Kidney epithelial cell (primary cell): ENCODE measurements at regions not wholly inside any gene's neighbourhood (a gene's known extent, or its start where the extent isn't known, plus 50 kb on each side); places are given as distances from the start of the nearest gene placed in this dataset.
"Not testable (repeated sequence)": the region's sequence is repeated elsewhere in the genome, so short reads cannot be mapped to it uniquely, and the experiment has no call there.

Experiments used
- DNase-seq: peaks from one replicate; pipeline ENCODE4 v3.0.0-alpha.2; 2010; ENCODE audit warnings: low read depth
- H3K27me3 ChIP-seq: 2 replicates; pipeline ENCODE4 v1.6.0; 2011; ENCODE audit warnings: low read length; ENCODE audit not compliant: control insufficient read depth, insufficient read depth
- H3K36me3 ChIP-seq: 2 replicates; pipeline ENCODE4 v1.5.1; 2011; ENCODE audit warnings: low read length; ENCODE audit not compliant: control insufficient read depth, insufficient read depth
- H3K4me3 ChIP-seq: 2 replicates; pipeline ENCODE4 v1.5.1; 2011; ENCODE audit warnings: low read depth, mild to moderate bottlenecking, control low read depth, low read length
- TF ChIP-seq, protein P1 (sequence below): IDR thresholded peaks from 2 replicates; pipeline ENCODE4 v1.5.1; 2011; ENCODE audit warnings: mild to moderate bottlenecking, moderate library complexity, low read length, control low read depth, inconsistent platforms; ENCODE audit not compliant: insufficient read depth, poor library complexity, severe bottlenecking

DNA sequence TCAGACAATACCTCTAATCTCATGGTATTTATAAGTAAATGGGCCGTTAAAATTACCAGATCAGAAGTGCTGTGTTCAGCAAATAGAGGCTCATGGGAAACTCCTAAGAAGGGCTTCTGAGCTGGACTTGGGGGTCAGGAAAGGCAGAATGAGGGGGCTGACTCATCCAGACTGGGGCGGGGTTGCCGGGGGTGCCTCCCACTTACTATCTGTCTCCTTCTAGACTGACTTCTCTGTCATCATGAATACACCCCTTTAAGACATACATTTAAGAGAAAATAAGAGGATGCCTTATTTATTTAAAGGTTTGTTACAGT is 96.0 kb upstream of the ERRFI1 start:
- no peaks in the 10 kb centered on the region for H3K36me3 ChIP-seq
- DNase-seq, result no peak
- H3K4me3 ChIP-seq, result no peak overlapping the region
- no peaks in the 10 kb centered on the region for H3K27me3 ChIP-seq
- TF ChIP-seq, protein P1, sequence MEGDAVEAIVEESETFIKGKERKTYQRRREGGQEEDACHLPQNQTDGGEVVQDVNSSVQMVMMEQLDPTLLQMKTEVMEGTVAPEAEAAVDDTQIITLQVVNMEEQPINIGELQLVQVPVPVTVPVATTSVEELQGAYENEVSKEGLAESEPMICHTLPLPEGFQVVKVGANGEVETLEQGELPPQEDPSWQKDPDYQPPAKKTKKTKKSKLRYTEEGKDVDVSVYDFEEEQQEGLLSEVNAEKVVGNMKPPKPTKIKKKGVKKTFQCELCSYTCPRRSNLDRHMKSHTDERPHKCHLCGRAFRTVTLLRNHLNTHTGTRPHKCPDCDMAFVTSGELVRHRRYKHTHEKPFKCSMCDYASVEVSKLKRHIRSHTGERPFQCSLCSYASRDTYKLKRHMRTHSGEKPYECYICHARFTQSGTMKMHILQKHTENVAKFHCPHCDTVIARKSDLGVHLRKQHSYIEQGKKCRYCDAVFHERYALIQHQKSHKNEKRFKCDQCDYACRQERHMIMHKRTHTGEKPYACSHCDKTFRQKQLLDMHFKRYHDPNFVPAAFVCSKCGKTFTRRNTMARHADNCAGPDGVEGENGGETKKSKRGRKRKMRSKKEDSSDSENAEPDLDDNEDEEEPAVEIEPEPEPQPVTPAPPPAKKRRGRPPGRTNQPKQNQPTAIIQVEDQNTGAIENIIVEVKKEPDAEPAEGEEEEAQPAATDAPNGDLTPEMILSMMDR, result no peak

DNA sequence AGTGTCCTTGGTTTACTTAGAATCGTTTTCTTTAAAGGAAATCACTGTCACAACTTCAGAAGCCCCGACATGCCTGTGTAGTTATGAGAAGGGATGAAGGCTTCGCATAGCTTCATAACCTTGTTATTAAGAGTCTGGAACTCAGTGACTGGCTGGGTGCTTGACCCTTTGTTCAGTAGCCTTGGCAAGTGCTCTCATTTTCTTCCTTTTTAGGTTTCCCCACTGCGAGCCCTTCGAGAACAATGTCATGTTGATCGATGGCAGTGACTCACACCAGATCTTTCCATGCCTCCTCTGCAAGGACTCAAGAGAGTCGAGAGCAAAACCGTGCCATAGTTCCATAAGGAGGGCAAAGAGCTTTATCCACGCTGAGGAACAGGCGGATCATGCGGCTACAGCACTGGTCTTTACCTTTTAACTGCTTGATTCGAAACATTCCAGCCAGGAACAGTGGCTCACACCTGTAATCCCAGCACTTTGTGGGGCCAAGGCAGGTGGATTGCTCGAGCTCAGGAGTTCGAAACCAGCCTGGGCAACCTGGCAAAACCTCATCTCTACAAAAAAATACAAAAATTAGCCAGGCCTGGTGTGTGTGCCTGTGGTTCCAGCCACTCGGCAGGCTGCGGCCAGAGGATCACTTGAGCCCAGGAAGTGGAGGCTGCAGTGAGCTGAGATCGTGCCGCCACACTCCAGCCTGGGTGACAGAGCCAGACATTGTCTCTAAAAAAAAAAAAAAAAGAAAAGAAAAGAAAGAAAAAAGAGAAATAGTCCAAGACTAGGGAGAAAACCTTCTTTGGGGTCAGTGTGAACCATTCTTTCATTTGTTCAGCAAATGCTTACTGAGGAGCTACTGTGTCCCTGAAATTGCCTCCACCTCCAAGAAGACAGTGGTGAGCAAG is 95.4 kb upstream of the ERRFI1 start:
- TF ChIP-seq, protein P1, result no peak
- Histone ChIP-seq H3K36me3 (no peaks in the 10 kb centered on the region), H3K27me3 (no peaks in the 10 kb centered on the region), H3K4me3 (no peak overlapping the region)
- peak; percentile 74 for DNase-seq

DNA sequence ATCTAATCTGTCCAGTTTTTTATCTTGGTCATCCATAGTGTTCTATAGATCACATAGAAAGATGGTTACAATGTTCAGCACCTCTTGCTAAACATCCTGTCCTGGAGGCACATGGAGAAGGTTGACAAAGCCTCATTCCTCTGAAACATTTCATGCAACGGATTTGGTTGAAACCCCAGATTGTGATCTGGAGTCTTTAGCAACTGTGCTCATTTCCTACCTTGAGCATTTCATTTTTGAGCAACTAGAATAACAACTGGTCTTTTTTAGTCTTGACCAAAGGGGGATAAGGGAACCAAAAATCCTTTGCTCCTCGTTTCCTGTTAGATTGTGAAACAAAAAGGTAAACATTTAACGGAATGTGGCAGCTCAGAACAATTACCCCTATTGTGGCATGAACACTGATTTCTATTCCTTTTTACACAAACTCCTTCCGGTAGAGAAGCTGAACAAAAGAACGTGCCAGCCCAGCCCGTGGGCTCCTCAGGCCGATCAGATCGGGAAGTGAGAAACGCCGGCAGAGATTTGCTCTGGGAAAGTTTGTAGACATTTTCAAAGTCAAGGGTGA is 94.7 kb upstream of the ERRFI1 start:
- H3K36me3 ChIP-seq, result no peaks in the 10 kb centered on the region
- no peaks in the 10 kb centered on the region for H3K27me3 ChIP-seq
- DNase-seq, result no peak
- H3K4me3 ChIP-seq, result no peak overlapping the region
- TF ChIP-seq, protein P1, result no peak

DNA sequence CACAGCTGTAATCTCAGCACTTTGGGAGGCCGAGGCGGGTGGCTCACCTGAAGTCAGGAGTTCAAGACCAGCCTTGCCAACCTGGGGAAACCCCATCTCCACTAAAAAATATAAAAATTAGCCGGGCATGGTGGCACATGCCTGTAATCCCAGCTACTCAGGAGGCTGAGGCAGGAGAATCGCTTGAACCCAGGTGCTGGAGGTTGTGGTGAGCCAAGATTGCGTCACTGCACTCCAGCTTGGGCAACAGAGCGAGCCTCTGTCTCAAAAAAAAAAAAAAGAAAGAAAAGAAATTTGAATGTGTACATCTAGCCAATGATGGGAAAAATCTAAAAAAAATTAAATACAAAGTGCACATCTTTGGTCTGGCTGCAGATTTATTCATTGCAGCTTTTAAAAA is 92.6 kb upstream of the ERRFI1 start:
- not testable (repeated sequence) for H3K36me3 ChIP-seq

DNA sequence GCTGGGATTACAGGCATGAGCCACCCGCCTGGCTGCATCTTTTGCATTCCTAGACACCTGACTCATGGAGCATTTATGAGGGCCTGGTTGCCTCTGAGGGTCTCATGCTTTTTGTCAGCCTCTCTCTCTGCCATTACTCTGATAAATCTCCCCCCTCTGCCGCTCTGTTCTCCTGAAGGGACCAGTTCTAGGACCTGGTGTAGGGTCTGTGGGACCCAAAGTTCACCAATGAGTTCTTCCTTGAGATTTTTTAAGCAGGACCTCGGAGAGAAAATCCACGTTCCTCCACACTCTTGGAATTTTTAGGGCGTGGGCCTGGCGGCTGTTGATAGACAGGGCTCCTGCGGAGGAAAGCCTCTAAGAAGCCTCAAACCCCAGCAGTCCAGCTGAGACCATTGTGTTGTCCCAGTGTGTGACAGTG is 91.9 kb upstream of the ERRFI1 start:
- Histone ChIP-seq H3K27me3 (no peaks in the 10 kb centered on the region), H3K4me3 (no peak overlapping the region), H3K36me3 (no peaks in the 10 kb centered on the region)
- no peak for DNase-seq
- TF ChIP-seq, protein P1, result no peak

More for the DNA sequence above, 92.6 kb upstream of the ERRFI1 start:
- H3K4me3 ChIP-seq, H3K27me3 ChIP-seq, DNase-seq: not testable (repeated sequence)

DNA sequence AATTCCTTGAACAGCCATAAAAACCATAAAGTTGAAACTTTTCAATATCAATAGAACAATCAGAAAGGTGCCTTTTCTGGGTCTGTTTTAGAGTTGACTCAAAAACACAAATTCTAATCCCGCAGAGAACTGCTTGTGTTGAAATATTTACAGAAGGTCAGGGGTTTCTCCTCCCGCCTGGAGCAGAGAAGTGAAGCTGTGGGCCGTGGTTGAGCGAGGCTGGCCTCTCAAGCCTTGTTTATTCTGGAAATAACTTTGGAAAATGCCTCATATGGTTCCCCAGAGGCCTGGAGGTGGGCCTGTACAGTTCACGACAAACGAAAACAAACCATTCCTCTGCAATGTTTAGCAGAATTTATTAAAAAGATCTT is 90.8 kb upstream of the ERRFI1 start:
- no peak for DNase-seq
- TF ChIP-seq, protein P1, result no peak
- Histone ChIP-seq H3K27me3 (no peaks in the 10 kb centered on the region), H3K36me3 (no peaks in the 10 kb centered on the region), H3K4me3 (no peak overlapping the region)
